ENCODE measurements at regions not wholly inside any gene's neighbourhood (a gene's known extent, or its start where the extent isn't known, plus 50 kb on each side); places are given as distances from the start of the nearest gene placed in this dataset.

GRCh38 chr5:61596265-61596664 lies 264.2 kb downstream of the ZSWIM6 start:
- DNase-seq, result no peak

GRCh38 chr5:61597684-61598083 lies 265.6 kb downstream of the ZSWIM6 start:
- DNase-seq, result no peak

GRCh38 chr5:61598126-61598525 lies 266.1 kb downstream of the ZSWIM6 start:
- DNase-seq, result no peak

GRCh38 chr5:61599370-61600122 lies 267.5 kb downstream of the ZSWIM6 start:
- DNase-seq, result no peak

GRCh38 chr5:61600123-61600444 lies 268.0 kb downstream of the ZSWIM6 start:
- DNase-seq, result no peak

- no peak for DNase-seq
Measured at GRCh38 chr5:61600945-61601511, 269.0 kb downstream of the ZSWIM6 start.

GRCh38 chr5:61603211-61603908 lies 271.3 kb downstream of the ZSWIM6 start:
- DNase-seq, result no peak

GRCh38 chr5:61604076-61605025 lies 272.3 kb downstream of the ZSWIM6 start:
- DNase-seq, result no peak

- DNase-seq, result no peak
Measured at GRCh38 chr5:61609840-61610677, 278.0 kb downstream of the ZSWIM6 start.

GRCh38 chr5:61610678-61611024 lies 278.6 kb downstream of the ZSWIM6 start:
- DNase-seq, result no peak

- no peak for DNase-seq
Measured at GRCh38 chr5:61612431-61612830, 280.4 kb downstream of the ZSWIM6 start.

- no peak for DNase-seq
Measured at GRCh38 chr5:61613679-61614078, 281.6 kb downstream of the ZSWIM6 start.

- DNase-seq, result no peak
Measured at GRCh38 chr5:61614606-61615005, 282.5 kb downstream of the ZSWIM6 start.

GRCh38 chr5:61617039-61617438 lies 285.0 kb downstream of the ZSWIM6 start:
- DNase-seq, result no peak

GRCh38 chr5:61617995-61618525 lies 286.0 kb downstream of the ZSWIM6 start:
- no peak for DNase-seq

GRCh38 chr5:61618577-61618976 lies 286.5 kb downstream of the ZSWIM6 start:
- no peak for DNase-seq

GRCh38 chr5:61619289-61619688 lies 287.2 kb downstream of the ZSWIM6 start:
- DNase-seq, result no peak

- DNase-seq, result no peak
Measured at GRCh38 chr5:61619777-61620518, 287.9 kb downstream of the ZSWIM6 start.

- no peak for DNase-seq
Measured at GRCh38 chr5:61620699-61621182, 288.7 kb downstream of the ZSWIM6 start.

GRCh38 chr5:61621202-61621650 lies 289.2 kb downstream of the ZSWIM6 start:
- DNase-seq, result no peak

- DNase-seq, result no peak
Measured at GRCh38 chr5:61622156-61622555, 290.1 kb downstream of the ZSWIM6 start.
